GM19240 (cell line): ENCODE measurements at regions not wholly inside any gene's neighbourhood (a gene's known extent, or its start where the extent isn't known, plus 50 kb on each side); places are given as distances from the start of the nearest gene placed in this dataset.

Experiments used
- DNase-seq: peaks from one replicate; pipeline ENCODE4 v3.0.0; 2011; ENCODE audit warnings: low spot score; ENCODE audit not compliant: insufficient read length

DNA sequence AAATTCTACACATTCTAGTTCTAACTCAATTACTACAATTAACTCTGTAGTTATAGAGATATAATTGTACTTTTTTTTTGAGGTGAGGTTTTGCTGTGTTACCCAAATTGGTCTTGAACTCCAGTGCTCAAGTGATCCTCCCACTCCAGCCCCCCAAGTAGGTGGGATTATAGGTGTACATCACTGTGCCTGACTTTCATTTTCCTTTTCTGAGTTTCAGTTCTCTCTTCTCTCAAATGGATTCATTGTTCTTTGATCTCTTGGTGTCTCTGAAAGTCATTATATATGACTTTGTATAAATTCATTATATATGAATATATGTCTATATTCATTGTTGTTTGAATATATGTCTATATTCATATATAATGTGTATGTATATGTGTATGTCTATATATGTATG is 74.0 kb upstream of the GALNT2 start:
- DNase-seq: no peak

DNA sequence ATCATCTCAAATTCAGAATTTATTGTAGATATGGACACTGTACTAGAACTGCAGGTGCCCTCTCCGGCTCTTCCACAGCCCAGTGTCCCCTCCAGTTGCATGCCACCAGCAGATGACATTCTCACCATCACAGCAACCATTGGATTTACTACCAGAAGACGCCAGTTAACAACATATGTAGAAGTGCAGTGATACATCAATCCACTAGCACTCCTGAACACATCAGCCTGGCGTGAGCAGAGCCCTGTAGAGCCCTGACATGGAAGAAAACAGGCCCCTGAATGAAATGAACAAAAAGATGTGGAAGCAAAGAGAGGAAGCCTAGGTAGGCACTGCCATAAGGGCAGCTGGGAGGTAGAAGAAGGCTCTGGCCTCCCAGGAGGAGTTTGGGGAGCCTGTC is 73.1 kb upstream of the GALNT2 start:
- no peak for DNase-seq

DNA sequence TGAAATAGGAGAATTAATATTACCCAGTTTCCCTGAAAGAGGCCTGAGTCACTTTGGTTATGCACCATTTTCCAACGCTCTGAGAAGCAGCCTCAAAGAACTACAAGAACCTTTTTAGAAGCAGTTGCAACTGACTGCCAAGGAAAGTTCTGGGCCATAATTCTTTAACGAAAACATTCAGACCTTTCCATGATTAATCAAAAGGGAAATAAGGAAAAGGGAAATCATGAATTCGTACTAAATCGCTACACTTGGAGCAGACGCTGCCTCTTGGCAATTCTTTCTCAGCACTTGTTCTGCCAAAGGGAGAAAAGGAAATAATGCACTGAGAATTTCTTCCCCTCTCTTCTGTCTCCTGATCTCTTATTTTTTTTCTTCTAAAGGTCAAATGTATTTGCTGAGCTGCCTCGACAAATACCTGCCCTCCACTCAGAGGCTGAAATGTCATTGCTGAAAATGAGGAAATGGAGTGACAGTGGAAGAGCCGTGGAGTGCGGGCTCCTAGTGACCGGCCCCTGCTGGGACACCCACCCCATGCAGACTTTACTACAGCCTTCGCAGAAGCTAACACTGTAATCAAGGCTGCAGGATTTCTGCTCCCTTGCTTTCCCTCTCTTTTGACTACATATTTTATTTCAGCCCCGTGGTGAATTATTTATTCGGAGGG is 67.9 kb upstream of the GALNT2 start:
- DNase-seq: no peak

DNA sequence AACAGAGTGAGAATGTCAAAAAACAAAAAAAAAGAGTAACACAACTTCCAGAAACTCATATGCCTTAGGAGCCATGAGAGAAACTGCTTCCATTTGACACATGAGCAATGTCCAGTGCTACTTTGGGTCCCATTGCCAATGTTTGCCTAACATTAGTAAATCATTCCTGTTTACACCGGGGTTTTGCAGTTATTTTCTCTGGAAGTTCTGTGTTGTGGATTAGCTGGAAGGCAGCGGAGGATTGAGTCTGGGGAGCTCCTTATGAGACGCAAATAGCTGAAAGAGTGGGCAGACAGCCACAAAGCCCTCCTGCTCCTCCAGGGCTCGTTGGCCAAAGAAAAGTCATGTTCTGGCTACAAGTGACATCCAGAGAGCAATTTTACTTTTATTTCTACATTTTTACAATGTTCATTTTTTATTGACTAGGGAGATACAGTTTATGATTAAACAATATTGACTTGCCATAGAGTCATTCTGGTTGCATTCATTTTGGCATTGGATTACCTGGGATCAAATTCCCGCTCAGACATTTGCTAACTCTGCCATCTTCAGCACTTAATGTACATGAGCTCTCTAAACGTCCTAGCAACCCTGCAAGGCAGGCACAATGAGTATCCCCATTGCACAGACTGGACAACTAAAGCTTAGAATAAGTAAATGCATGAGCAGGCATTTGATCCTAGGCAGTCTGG is 66.4 kb upstream of the GALNT2 start:
- no peak for DNase-seq

DNA sequence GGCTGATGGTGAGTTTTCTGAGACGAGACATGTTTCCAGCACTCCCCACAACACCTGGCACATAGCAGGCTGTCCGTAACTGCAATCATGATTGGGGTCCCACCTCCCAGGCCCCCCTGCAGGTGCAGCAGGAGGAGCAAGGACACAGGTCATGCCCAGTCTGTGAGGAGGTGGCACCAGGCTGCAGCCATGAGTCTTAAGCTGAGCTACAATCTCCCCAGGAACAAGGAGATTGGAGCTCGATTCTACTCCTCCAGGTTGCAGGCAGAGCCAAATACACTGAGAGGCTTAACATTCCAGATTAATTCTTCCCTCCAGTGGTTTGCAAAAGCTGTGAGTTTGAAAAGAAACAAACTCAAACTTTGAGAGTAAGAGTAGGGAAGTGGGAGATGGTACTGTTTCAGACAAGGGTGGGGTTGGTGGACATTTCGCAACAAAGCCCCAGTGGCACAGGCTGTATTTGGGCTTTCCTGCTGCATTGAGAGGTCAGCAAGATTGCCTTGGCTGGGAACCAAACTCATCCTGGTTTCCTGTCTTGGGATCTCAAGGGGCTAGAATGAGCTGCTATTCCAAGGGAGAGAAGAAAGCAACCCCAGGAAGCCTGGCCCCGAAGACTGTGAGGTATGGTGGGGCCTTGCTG is 64.8 kb upstream of the GALNT2 start:
- no peak for DNase-seq

DNA sequence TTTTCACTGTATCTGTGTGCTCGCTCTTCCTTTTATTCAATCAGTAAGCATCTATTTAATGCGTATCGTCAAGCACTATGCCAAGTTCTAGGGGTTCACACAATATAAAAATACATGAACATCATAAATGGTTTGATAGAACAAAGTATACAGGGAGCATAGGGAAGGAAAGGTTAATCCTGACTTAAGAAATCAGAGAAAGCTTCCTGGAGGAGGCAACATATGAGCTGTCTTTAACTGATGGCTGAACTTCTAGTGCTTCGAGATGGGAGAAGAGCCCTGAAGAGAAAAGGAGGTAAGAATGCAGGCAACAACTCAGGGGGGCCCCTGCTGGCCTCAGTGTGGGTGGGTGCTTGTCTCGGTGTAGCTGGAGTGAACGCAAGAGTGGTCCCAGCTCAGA is 63.6 kb upstream of the GALNT2 start:
- DNase-seq: no peak

DNA sequence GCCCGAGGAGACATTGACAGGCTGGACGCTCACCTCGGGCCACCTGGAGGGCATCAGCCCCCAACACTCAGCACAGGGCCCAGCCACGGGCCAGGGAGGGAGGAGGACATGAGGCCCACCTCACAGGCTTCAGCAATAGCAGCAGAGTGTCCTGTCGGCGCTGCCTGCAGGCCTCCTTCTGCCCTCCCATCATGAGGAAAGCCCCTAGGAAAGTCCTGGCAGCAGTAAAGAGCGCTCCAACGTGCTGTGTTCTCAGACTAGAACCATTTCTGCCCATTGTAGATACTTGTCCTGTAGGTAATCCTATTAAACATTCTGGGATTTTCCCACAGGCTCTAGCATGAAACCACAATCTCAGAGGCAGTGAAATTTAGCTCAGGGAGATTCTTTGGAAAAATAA is 62.0 kb upstream of the GALNT2 start:
- no peak for DNase-seq

DNA sequence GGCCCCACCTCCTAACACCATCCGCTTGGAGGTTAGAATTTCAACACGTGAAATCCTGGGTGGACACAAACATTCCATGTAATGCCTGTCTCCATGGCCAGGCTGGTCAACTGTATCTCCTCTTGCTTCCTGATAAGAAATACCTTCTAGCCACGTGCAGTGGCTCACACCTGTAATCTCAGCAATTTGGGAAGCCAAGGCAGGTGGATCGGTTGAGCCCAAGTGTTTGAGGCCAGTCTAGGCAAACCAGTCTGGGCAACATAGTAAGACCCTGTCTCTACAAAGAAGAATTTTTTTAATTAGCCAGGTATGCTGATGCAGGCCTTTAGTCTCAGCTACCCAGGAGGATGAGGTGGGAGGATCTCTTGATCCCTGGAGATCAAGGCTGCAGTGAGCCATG is 58.3 kb upstream of the GALNT2 start:
- DNase-seq: no peak

DNA sequence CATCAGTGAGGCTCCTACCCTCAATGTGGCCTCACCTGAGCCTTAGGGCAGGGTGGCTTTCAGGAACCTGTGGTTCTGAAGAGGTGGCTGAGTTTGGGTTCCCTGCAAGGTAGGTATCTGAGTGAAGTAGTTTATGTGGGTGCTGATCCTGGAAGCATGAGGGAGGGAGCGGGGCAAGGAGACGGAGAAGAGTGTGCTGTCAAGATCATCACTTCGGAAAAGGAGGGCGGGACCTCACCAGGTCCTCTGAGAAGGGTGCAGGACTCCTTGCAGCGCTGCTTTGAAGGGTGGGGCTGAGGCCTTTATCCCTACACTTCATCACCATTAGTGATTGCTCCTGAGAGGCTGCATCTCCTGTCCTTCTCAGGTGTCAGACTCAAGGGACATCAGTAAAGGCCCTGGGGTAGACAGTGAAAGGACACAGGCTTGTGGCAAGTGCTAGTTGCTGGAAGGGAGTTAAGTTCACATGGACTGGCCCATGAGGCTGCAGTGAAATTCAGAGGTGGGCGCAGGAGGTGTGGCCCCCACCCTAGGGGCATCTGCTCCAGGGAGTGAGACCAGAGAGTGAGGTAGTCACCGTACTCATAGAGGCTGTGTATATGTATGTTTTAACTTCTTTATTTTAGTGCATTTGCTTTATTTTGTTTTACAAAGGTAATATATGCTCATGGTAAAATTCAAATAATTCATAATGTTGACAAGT is 57.3 kb upstream of the GALNT2 start:
- DNase-seq: no peak

DNA sequence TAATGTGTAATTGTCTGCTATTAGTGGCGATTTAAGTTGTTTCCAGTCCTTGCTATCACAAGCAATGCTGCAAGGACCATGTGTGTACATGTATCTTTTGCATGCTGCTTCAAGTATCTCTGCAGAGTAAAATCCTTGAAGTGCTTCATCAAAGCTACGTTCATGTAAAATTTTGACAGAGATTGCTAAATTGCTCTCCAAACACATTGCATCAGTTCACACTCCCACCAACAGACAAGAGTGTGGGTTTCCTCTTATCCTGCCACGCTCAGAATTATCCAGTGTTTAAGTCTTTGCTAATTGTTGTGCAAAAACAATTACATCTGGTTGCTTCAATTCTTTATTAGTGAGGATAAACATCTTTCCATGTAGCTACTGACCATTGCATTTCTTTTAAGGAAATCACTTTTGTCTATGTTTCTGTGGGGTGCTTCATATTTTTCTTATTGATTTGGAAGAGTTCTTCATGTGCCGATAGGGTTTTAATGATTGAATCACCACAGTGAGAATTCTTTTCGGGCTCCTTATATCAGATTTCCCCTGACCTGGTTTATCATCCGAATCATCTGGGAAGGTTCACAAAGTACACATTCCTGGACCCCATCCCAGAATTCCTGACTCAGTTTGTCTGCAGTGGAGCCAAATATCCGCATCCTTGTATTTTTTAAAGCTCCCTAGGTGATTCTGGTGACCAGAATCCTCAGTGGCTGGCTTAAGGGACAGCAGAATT is 56.3 kb upstream of the GALNT2 start:
- no peak for DNase-seq

DNA sequence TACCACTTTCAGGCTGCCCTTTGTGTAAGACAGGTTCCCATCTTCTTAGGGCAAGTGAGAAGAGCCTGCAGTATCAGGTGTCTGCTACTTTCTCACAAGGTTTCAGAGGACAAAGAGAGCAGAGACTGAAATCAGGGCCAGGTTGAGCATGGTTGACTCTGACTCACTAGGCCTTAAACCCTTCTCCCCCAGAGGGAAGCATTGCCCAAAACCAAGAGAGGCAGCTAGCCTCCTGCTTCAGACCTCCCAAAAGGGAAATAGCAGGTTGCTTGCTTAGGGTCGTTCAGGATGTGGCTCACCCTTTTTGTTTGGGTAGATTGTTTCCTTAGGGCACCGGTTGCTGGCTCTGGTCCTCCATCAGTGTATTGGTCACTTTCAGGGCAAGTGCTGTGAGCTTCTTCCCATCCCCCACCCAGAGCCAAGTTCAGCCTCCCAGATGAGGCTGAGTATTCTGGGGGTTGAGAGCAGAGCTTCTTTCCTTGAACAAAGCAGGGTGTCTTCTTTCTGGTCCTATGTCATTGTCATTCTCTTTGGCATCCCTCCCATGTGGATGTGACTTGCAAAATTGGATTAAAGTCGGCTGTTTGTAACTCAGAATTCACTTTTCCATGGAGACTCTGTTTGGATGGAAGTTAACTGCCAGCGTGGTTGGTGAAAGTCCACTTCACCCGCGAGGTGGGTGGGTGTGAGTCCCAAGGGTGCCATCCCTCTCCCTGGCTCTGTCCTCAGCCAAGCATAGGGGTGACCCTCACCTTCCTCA is 55.5 kb upstream of the GALNT2 start:
- no peak for DNase-seq

DNA sequence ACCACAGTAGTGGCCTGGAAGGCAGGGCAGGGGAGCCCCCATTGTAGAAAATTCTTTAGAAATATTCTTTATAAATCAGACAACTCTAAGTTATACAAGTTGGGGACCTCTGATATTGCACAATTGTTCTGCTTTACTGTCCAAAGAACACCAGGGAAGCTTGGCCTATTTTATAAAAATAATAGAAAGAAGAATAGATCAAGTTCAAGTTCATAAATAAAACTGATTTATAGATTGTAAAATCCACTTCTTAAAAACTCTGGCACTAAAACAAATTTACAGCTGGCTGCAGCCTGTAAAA is 55.0 kb upstream of the GALNT2 start:
- no peak for DNase-seq

DNA sequence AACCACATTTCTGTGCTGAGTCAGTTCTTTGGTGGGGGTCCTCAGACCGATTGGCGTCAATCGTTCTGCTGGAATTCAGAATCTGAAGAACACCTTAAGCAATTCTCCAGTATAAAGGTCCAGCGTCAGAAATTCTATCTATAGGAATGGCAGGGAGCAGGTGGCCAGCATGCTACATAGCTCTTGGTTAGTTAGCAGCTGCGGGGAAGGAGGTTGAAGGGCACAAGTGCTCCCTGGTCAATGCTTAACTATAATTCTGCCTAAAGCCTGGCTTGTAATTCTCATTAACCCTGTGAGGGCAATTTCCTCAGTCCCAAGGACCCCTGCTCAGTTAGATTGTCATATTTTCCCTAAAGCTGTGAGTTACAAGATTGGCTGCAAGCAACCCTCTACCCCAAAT is 54.3 kb upstream of the GALNT2 start:
- DNase-seq: no peak

DNA sequence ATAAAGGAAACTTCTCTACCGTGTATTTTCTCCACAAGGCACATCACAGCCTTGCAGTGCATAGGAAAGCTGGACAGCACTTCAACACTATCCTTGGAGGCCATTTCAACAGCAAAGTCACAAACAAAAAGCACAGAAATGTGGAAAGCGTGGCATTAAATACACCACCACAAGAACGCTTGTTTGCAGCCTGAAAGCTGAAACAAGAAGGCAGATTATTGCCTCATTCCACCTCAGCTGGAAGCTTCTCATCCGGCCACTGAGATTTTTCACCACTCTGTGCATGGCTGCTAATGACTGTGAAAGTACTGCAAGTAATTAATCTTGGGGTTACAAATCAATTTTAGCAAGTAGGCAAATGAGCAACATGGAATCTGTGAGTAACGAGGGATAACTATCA is 50.9 kb upstream of the GALNT2 start:
- DNase-seq: no peak
